H1 (cell line): ENCODE measurements at regions not wholly inside any gene's neighbourhood (a gene's known extent, or its start where the extent isn't known, plus 50 kb on each side); places are given as distances from the start of the nearest gene placed in this dataset.

ENCODE experiments used
- ATF2 ChIP-seq: IDR thresholded peaks from 2 replicates; pipeline ENCODE4 v1.6.1; 2012; ENCODE audit warnings: low read length, inconsistent platforms
- BCL11A ChIP-seq, 2 experiments: IDR thresholded peaks; one replicate each; pipeline ENCODE4 v1.6.1; 2011; ENCODE audit warnings: low read depth in 2 of 2, low read length in 2 of 2, mild to moderate bottlenecking in 2 of 2
- CHD7 ChIP-seq: fragments of 300-600 bp; sonication (generic); IDR thresholded peaks from 2 replicates; pipeline ENCODE4 v1.7.1; 2012; ENCODE audit warnings: low read length, moderate library complexity, mild to moderate bottlenecking, inconsistent platforms; ENCODE audit not compliant: insufficient replicate concordance
- HDAC6 ChIP-seq: IDR thresholded peaks from one replicate; pipeline ENCODE4 v1.7.1; 2012; ENCODE audit warnings: low read depth, mild to moderate bottlenecking, inconsistent platforms, low read length, moderate library complexity
- MAX ChIP-seq: IDR thresholded peaks from 2 replicates; pipeline ENCODE4 v1.6.1; 2012; ENCODE audit warnings: inconsistent platforms
- RBBP5 ChIP-seq: IDR thresholded peaks from 2 replicates; pipeline ENCODE4 v1.7.1; 2012; ENCODE audit warnings: low read depth, mild to moderate bottlenecking, inconsistent platforms, low read length, moderate library complexity, borderline replicate concordance
- USF2 ChIP-seq: IDR thresholded peaks from 2 replicates; pipeline ENCODE4 v1.6.1; 2011; ENCODE audit warnings: low read length, improper control_type of control experiment

GRCh38 chr1:224053456-224053855, 60.5 kb upstream of the FBXO28 start (continued):
- TF ChIP-seq USF2: no peak
- TF ChIP-seq ATF2: no peak
- TF ChIP-seq HDAC6: no peak
- TF ChIP-seq RBBP5: no peak
- no peak for TF ChIP-seq BCL11A (IDR thresholded peaks at IDR 0.05; ENCODE audit: low read depth in 2 of 2, low read length in 2 of 2)
- no peak for TF ChIP-seq CHD7
- no peak for TF ChIP-seq MAX
